GM23338 (cell line): ENCODE measurements at regions not wholly inside any gene's neighbourhood (a gene's known extent, or its start where the extent isn't known, plus 50 kb on each side); places are given as distances from the start of the nearest gene placed in this dataset.

Experiments used
- ATAC-seq: fragments of 200-7000 bp; cut with Tn5 transposase; 3 replicates; pipeline ENCODE4 v1.9.1; 2020
- DNase-seq: peaks from one replicate; pipeline ENCODE4 v3.0.0-alpha.2; 2015; ENCODE audit warnings: low spot score
- H2AFZ ChIP-seq: fragments of 200-600 bp; sonication (generic); 2 replicates; pipeline ENCODE4 v1.8.0; 2016; ENCODE audit warnings: antibody characterized with exemption, mild to moderate bottlenecking, moderate library complexity
- H3F3A ChIP-seq: fragments of 200-600 bp; sonication (generic); replicated peaks from 2 replicates; pipeline ENCODE4 v1.8.0; 2017; ENCODE audit warnings: antibody characterized with exemption, mixed run types, low read depth
- H3K27ac ChIP-seq: fragments of 200-600 bp; sonication (generic); 2 replicates; pipeline ENCODE4 v1.6.1; 2016; ENCODE audit warnings: low read depth
- H3K27me3 ChIP-seq: fragments of 200-600 bp; sonication (generic); 2 replicates; pipeline ENCODE4 v1.8.0; 2016; ENCODE audit warnings: mild to moderate bottlenecking, mixed run types, moderate library complexity; ENCODE audit not compliant: insufficient read depth
- H3K36me3 ChIP-seq: fragments of 200-600 bp; sonication (generic); 2 replicates; pipeline ENCODE4 v1.8.0; 2016; ENCODE audit warnings: mild to moderate bottlenecking; ENCODE audit not compliant: insufficient read depth
- H3K4me1 ChIP-seq: fragments of 200-600 bp; sonication (generic); 2 replicates; pipeline ENCODE4 v1.8.0; 2016; ENCODE audit warnings: mild to moderate bottlenecking, moderate library complexity; ENCODE audit not compliant: insufficient read depth
- H3K4me2 ChIP-seq: fragments of 200-600 bp; sonication (generic); 2 replicates; pipeline ENCODE4 v1.7.1; 2017; ENCODE audit warnings: mixed run types
- H3K4me3 ChIP-seq: fragments of 200-600 bp; sonication (generic); 2 replicates; pipeline ENCODE4 v1.6.1; 2016; ENCODE audit warnings: mixed run types
- H3K79me2 ChIP-seq: fragments of 200-600 bp; sonication (generic); replicated peaks from 2 replicates; pipeline ENCODE4 v1.8.0; 2017; ENCODE audit warnings: mild to moderate bottlenecking; ENCODE audit not compliant: insufficient read depth
- H3K9me2 ChIP-seq: fragments of 200-600 bp; sonication (generic); 2 replicates; pipeline ENCODE4 v1.8.0; 2017; ENCODE audit not compliant: insufficient read depth
- H4K20me1 ChIP-seq: fragments of 200-600 bp; sonication (generic); replicated peaks from 2 replicates; pipeline ENCODE4 v1.8.0; 2017; ENCODE audit warnings: mild to moderate bottlenecking; ENCODE audit not compliant: insufficient read depth
- H3K27ac Mint-ChIP-seq: 2 replicates; pipeline ENCODE4 v1.8.0; 2020; ENCODE audit warnings: inconsistent platforms, mild to moderate bottlenecking, moderate library complexity, mixed read lengths
- H3K27me3 Mint-ChIP-seq: 3 replicates; pipeline ENCODE4 v1.8.0; 2022; ENCODE audit warnings: low read depth, mild to moderate bottlenecking, moderate library complexity, mixed read lengths, inconsistent platforms; ENCODE audit not compliant: insufficient read depth, poor library complexity
- H3K36me3 Mint-ChIP-seq: 3 replicates; pipeline ENCODE4 v1.8.0; 2021; ENCODE audit warnings: low read depth, mild to moderate bottlenecking, inconsistent platforms, moderate library complexity, mixed read lengths
- H3K4me1 Mint-ChIP-seq: 3 replicates; pipeline ENCODE4 v1.8.0; 2020; ENCODE audit warnings: mild to moderate bottlenecking, inconsistent platforms, mixed read lengths
- H3K4me3 Mint-ChIP-seq: 3 replicates; pipeline ENCODE4 v1.8.0; 2021; ENCODE audit warnings: moderate library complexity, mild to moderate bottlenecking, inconsistent platforms, mixed read lengths
- H3K9me3 Mint-ChIP-seq: 3 replicates; pipeline ENCODE4 v1.8.0; 2020; ENCODE audit warnings: moderate library complexity, mild to moderate bottlenecking, inconsistent platforms, mixed read lengths
- EZH2phosphoT487 ChIP-seq: fragments of 200-600 bp; sonication (generic); IDR thresholded peaks from one replicate; pipeline ENCODE4 v1.8.1; 2018; ENCODE audit warnings: antibody characterized with exemption; ENCODE audit not compliant: unreplicated experiment
- POLR2AphosphoS5 ChIP-seq: IDR thresholded peaks from 2 replicates; pipeline ENCODE4 v1.6.1; 2016; ENCODE audit warnings: antibody characterized with exemption, low read depth
- ZNF462 ChIP-seq: fragments of 250-450 bp; sonication (Bioruptor Pico); IDR thresholded peaks from 2 replicates; pipeline ENCODE4 v1.5.0; 2020; ENCODE audit warnings: mild to moderate bottlenecking, moderate library complexity

DNA sequence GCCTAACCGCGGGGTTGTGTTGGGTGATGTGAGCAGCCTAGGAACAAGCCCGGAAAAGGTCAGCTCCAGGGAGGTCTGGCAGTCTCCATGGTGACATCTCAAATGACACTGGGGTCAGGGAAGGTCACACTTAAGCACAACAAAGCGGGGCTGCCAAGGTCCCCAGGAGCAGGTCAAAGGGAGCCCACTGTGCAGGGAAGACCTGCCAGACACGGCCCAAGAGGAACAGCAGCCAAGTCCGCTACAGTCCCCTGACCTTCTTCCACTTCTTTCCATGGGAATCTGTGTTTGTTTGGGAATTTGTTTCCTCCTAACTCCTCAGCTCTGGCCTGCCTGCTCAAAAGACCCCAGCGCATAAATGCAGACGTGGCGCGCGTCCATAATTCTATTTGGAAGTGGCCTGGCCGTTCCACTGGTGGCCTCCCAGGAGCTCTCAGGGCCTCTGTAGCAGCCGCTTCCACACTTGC, 232.1 kb upstream of the COPS8 start (continued):
- no peak for TF ChIP-seq ZNF462 (CRISPR knock-in tag)
- no peak for TF ChIP-seq POLR2AphosphoS5

DNA sequence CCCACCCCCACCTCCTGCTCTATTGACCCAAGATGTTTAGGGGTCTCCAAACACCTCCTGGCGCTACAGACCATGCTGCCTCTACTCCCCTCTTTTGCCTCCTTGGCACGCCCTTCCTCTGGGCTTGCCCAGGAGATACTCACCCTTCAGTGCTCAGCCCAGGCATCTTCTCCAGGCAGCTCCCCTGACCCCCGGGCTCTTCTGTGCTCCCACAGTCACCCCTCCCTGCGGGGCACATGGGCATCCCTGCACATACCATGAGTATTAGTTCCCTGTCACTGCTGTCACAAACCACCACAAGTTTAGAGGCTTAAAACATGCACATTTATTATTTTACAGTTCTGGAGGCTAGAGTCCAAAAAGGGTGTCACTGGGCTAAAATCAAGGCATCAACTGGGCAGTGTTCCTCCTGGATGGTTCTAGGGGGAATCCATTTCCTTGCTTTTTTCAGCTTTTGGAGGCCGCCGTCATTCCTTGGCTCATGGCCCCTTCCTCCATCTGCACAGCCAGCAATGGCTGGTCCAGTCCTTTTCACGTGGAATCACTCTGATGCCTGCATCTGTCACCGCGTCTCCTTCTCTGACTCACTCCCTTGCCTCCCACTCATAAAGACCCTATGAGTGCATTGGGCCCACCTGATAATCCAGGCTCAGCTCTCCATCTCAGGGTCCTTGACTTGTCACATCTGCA, 230.4 kb upstream of the COPS8 start:
- H2AFZ ChIP-seq, result no peak overlapping the region
- no peaks in the 10 kb centered on the region for H3K27me3 ChIP-seq
- no peaks in the 10 kb centered on the region for H3K36me3 ChIP-seq
- H3K79me2 ChIP-seq, result no peaks in the 10 kb centered on the region
- H3K9me3 Mint-ChIP-seq, result peaks cover 16% of the 10 kb centered on the region; the same call in 2 of the 3 replicates
- peaks cover 1% of the 10 kb centered on the region; the same call in 1 of the 2 replicates for H3K9me2 ChIP-seq
- peaks cover 6% of the 10 kb centered on the region for H3K36me3 Mint-ChIP-seq
- DNase-seq, result no peak
- H4K20me1 ChIP-seq, result no peaks in the 10 kb centered on the region
- H3F3A ChIP-seq, result no peaks in the 10 kb centered on the region
- no peak overlapping the region for H3K4me3 Mint-ChIP-seq
- H3K4me1 Mint-ChIP-seq, result peaks cover 51% of the 10 kb centered on the region
- no peak overlapping the region for H3K27ac ChIP-seq
- H3K4me3 ChIP-seq, result no peak overlapping the region
- H3K27me3 Mint-ChIP-seq, result peaks cover 16% of the 10 kb centered on the region
- TF ChIP-seq ZNF462 (CRISPR knock-in tag), result no peak
- TF ChIP-seq EZH2phosphoT487, result no peak
- no peak overlapping the region for H3K27ac Mint-ChIP-seq
- H3K4me2 ChIP-seq, result no peak overlapping the region
- H3K4me1 ChIP-seq, result peaks cover 32% of the 10 kb centered on the region
- ATAC-seq, result no peak
